ENCODE measurements at regions not wholly inside any gene's neighbourhood (a gene's known extent, or its start where the extent isn't known, plus 50 kb on each side); places are given as distances from the start of the nearest gene placed in this dataset.

- TF ChIP-seq CTCF (conservative IDR thresholded peaks at IDR 0.05; ENCODE audit: low read depth in 2 of 2) (no peak), EZH2 (IDR thresholded peaks at IDR 0.05; ENCODE audit: low read depth, unreplicated experiment) (no peak), REST (IDR thresholded peaks at IDR 0.05; ENCODE audit: unreplicated experiment) (no peak), CREB1 (CRISPR knock-in tag; IDR thresholded peaks at IDR 0.05; ENCODE audit: low read depth) (no peak), ETS1 (IDR thresholded peaks at IDR 0.05) (no peak), POLR2AphosphoS5 (IDR thresholded peaks at IDR 0.05; ENCODE audit: low read depth) (no peak), JUNB (IDR thresholded peaks at IDR 0.05; ENCODE audit: unreplicated experiment) (no peak), NANOG (IDR thresholded peaks at IDR 0.05; ENCODE audit: borderline replicate concordance) (no peak), EZH2phosphoT487 (IDR thresholded peaks at IDR 0.05; ENCODE audit: unreplicated experiment) (no peak), ZNF462 (CRISPR knock-in tag; IDR thresholded peaks at IDR 0.05) (no peak)
Observed at GRCh38 chr2:13504808-13505207, 788.1 kb downstream of the TRIB2 start.
